ENCODE measurements at regions not wholly inside any gene's neighbourhood (a gene's known extent, or its start where the extent isn't known, plus 50 kb on each side); places are given as distances from the start of the nearest gene placed in this dataset.
A peak's percentile ranks its signal among the peaks of the same experiment; 100 is the strongest.

GRCh38 chr2:467101-467500, 179.2 kb upstream of the ALKAL2 start:
- H3K27me3 Mint-ChIP-seq (ENCODE audit: insufficient read depth) = peaks cover 55% of the 10 kb centered on the region
- no peak overlapping the region for H3K4me3 ChIP-seq (ENCODE audit: low read length)
- no peak for DNase-seq

GRCh38 chr2:464562-465309, 176.8 kb upstream of the ALKAL2 start:
- H3K9me3 Mint-ChIP-seq = no peaks in the 10 kb centered on the region
- Histone ChIP-seq H3K4me1 (ENCODE audit: control insufficient read depth, insufficient read depth, low read length) (no peaks in the 10 kb centered on the region), H3K27ac (ENCODE audit: low read depth, low read length) (no peak overlapping the region), H3K36me3 (ENCODE audit: control insufficient read depth, insufficient read depth, low read length) (no peaks in the 10 kb centered on the region), H3K9ac (ENCODE audit: extremely low read depth, low read length, poor library complexity, severe bottlenecking) (no peak overlapping the region), H3K27me3 (ENCODE audit: control insufficient read depth, insufficient read depth, low read length, poor library complexity, severe bottlenecking) (peaks cover 26% of the 10 kb centered on the region), H3K4me3 (ENCODE audit: low read length) (no peak overlapping the region), H3K9me3 (ENCODE audit: control insufficient read depth, low read length) (no peaks in the 10 kb centered on the region)
- H3K4me1 Mint-ChIP-seq = peaks cover 5% of the 10 kb centered on the region
- no peaks in the 10 kb centered on the region for H3K36me3 Mint-ChIP-seq (ENCODE audit: low read depth)
- no peak overlapping the region for H3K27ac Mint-ChIP-seq
- TF ChIP-seq CTCF (conservative IDR thresholded peaks at IDR 0.05) = peak; percentile 15
- 90 to 91% methylated on average over 14 to 19 of the region's 19 CpGs for WGBS, 2 experiments (ENCODE audit: insufficient coverage in 1 of 2, insufficient read length in 1 of 2)
- no peak overlapping the region for H3K4me3 Mint-ChIP-seq
- DNase-seq = no peak
- peaks cover 44% of the 10 kb centered on the region for H3K27me3 Mint-ChIP-seq (ENCODE audit: insufficient read depth)

More at GRCh38 chr2:467101-467500, 179.2 kb upstream of the ALKAL2 start:
- H3K9ac ChIP-seq (ENCODE audit: extremely low read depth, low read length, poor library complexity, severe bottlenecking) = no peak overlapping the region
- no peaks in the 10 kb centered on the region for H3K4me1 ChIP-seq (ENCODE audit: control insufficient read depth, insufficient read depth, low read length)
- 89% methylated on average over 9 to 15 of the region's 15 CpGs for WGBS, 2 experiments (ENCODE audit: insufficient coverage in 1 of 2, insufficient read length in 1 of 2)
- Mint-ChIP-seq H3K36me3 (ENCODE audit: low read depth) (no peaks in the 10 kb centered on the region), H3K27ac (no peak overlapping the region), H3K9me3 (no peaks in the 10 kb centered on the region), H3K4me1 (peaks cover 5% of the 10 kb centered on the region), H3K4me3 (no peak overlapping the region)
- no peaks in the 10 kb centered on the region for H3K36me3 ChIP-seq (ENCODE audit: control insufficient read depth, insufficient read depth, low read length)
- peaks cover 26% of the 10 kb centered on the region for H3K27me3 ChIP-seq (ENCODE audit: control insufficient read depth, insufficient read depth, low read length, poor library complexity, severe bottlenecking)
- H3K27ac ChIP-seq (ENCODE audit: low read depth, low read length) = no peak overlapping the region
- no peak for TF ChIP-seq CTCF (conservative IDR thresholded peaks at IDR 0.05)
- H3K9me3 ChIP-seq (ENCODE audit: control insufficient read depth, low read length) = no peaks in the 10 kb centered on the region

GRCh38 chr2:460861-461260, 173.0 kb upstream of the ALKAL2 start:
- no peak overlapping the region for H3K27ac Mint-ChIP-seq
- Histone ChIP-seq H3K9me3 (ENCODE audit: control insufficient read depth, low read length) (no peaks in the 10 kb centered on the region), H3K9ac (ENCODE audit: extremely low read depth, low read length, poor library complexity, severe bottlenecking) (no peak overlapping the region), H3K4me3 (ENCODE audit: low read length) (no peak overlapping the region), H3K27me3 (ENCODE audit: control insufficient read depth, insufficient read depth, low read length, poor library complexity, severe bottlenecking) (no peaks in the 10 kb centered on the region), H3K4me1 (ENCODE audit: control insufficient read depth, insufficient read depth, low read length) (no peaks in the 10 kb centered on the region), H3K36me3 (ENCODE audit: control insufficient read depth, insufficient read depth, low read length) (no peaks in the 10 kb centered on the region), H3K27ac (ENCODE audit: low read depth, low read length) (no peak overlapping the region)
- 86 to 91% methylated on average over 5 to 6 of the region's 6 CpGs for WGBS, 2 experiments (ENCODE audit: insufficient coverage in 1 of 2, insufficient read length in 1 of 2)
- H3K4me3 Mint-ChIP-seq = no peak overlapping the region
- peaks cover 7% of the 10 kb centered on the region for H3K4me1 Mint-ChIP-seq
- no peaks in the 10 kb centered on the region for H3K36me3 Mint-ChIP-seq (ENCODE audit: low read depth)
- H3K27me3 Mint-ChIP-seq (ENCODE audit: insufficient read depth) = peaks cover 14% of the 10 kb centered on the region
- no peaks in the 10 kb centered on the region for H3K9me3 Mint-ChIP-seq
- no peak for DNase-seq
- TF ChIP-seq CTCF (conservative IDR thresholded peaks at IDR 0.05) = no peak
